ENCODE measurements at regions not wholly inside any gene's neighbourhood (a gene's known extent, or its start where the extent isn't known, plus 50 kb on each side); places are given as distances from the start of the nearest gene placed in this dataset.

GRCh38 chr14:87698481-87698880 is 294.5 kb downstream of the GALC start:
- no peak for TF ChIP-seq FOXP2 (optimal IDR thresholded peaks at IDR 0.05; ENCODE audit: borderline replicate concordance, extremely low read depth, extremely low read length, insufficient read depth)
- no peak for TF ChIP-seq REST (IDR thresholded peaks at IDR 0.05; ENCODE audit: insufficient read depth in 1 of 2, low read depth in 2 of 2, low read length in 2 of 2)
- TF ChIP-seq TAF1 (IDR thresholded peaks at IDR 0.05; ENCODE audit: borderline replicate concordance, insufficient read depth, low read length): no peak
- no peak for TF ChIP-seq SIN3A (IDR thresholded peaks at IDR 0.05; ENCODE audit: borderline replicate concordance, insufficient read depth, low read length)
- no peak for TF ChIP-seq POLR2AphosphoS5 (IDR thresholded peaks at IDR 0.05; ENCODE audit: low read depth, low read length)

- TF ChIP-seq SIN3A (IDR thresholded peaks at IDR 0.05; ENCODE audit: borderline replicate concordance, insufficient read depth, low read length) (no peak), POLR2AphosphoS5 (IDR thresholded peaks at IDR 0.05; ENCODE audit: low read depth, low read length) (no peak), FOXP2 (optimal IDR thresholded peaks at IDR 0.05; ENCODE audit: borderline replicate concordance, extremely low read depth, extremely low read length, insufficient read depth) (no peak), REST (IDR thresholded peaks at IDR 0.05; ENCODE audit: insufficient read depth in 1 of 2, low read depth in 2 of 2, low read length in 2 of 2) (no peak), TAF1 (IDR thresholded peaks at IDR 0.05; ENCODE audit: borderline replicate concordance, insufficient read depth, low read length) (no peak)
Measured at GRCh38 chr14:87696485-87696884, 296.5 kb downstream of the GALC start.

- TF ChIP-seq REST (IDR thresholded peaks at IDR 0.05; ENCODE audit: insufficient read depth in 1 of 2, low read depth in 2 of 2, low read length in 2 of 2) (no peak), TAF1 (IDR thresholded peaks at IDR 0.05; ENCODE audit: borderline replicate concordance, insufficient read depth, low read length) (no peak), FOXP2 (optimal IDR thresholded peaks at IDR 0.05; ENCODE audit: borderline replicate concordance, extremely low read depth, extremely low read length, insufficient read depth) (no peak), SIN3A (IDR thresholded peaks at IDR 0.05; ENCODE audit: borderline replicate concordance, insufficient read depth, low read length) (no peak), POLR2AphosphoS5 (IDR thresholded peaks at IDR 0.05; ENCODE audit: low read depth, low read length) (no peak)
Measured at GRCh38 chr14:87691042-87691881, 301.7 kb downstream of the GALC start.

- TF ChIP-seq POLR2AphosphoS5 (IDR thresholded peaks at IDR 0.05; ENCODE audit: low read depth, low read length) (no peak), FOXP2 (optimal IDR thresholded peaks at IDR 0.05; ENCODE audit: borderline replicate concordance, extremely low read depth, extremely low read length, insufficient read depth) (no peak), TAF1 (IDR thresholded peaks at IDR 0.05; ENCODE audit: borderline replicate concordance, insufficient read depth, low read length) (no peak), REST (IDR thresholded peaks at IDR 0.05; ENCODE audit: insufficient read depth in 1 of 2, low read depth in 2 of 2, low read length in 2 of 2) (no peak), SIN3A (IDR thresholded peaks at IDR 0.05; ENCODE audit: borderline replicate concordance, insufficient read depth, low read length) (no peak)
Measured at GRCh38 chr14:87690076-87690613, 302.8 kb downstream of the GALC start.

Measured in PFSK-1 (cell line).